Naive thymus-derived CD4-positive, alpha-beta T cell (primary cell): ENCODE measurements at regions not wholly inside any gene's neighbourhood (a gene's known extent, or its start where the extent isn't known, plus 50 kb on each side); places are given as distances from the start of the nearest gene placed in this dataset.

Experiments used
- ATAC-seq: fragments of 150-1000 bp; cut with Tn5 transposase; 2 replicates; pipeline ENCODE4 v1.10.0; 2021; ENCODE audit warnings: mild to moderate bottlenecking, moderate library complexity
- CTCF ChIA-PET: fragments of 350-600 bp; sonication (Branson Sonifier 250); formaldehyde crosslinking; loops from one replicate; lab custom pipeline; 2021; ENCODE audit warnings: antibody characterized with exemption; lab: Charles Lee
- POLR2A ChIA-PET: fragments of 350-600 bp; sonication (Branson Sonifier 250); formaldehyde crosslinking; loops from one replicate; lab custom pipeline; 2021; ENCODE audit warnings: antibody characterized with exemption, inconsistent platforms; lab: Charles Lee
- DNase-seq, 9 donors: peaks; one replicate each; pipeline versions ENCODE4 v3.0.0 to v3.0.0-alpha.2; 2020 to 2022; ENCODE audit warnings: mixed read lengths in 1 of 9
- H3K27ac ChIP-seq: one replicate; pipeline ENCODE4 v1.7.0; 2013; ENCODE audit warnings: mild to moderate bottlenecking, low read depth, low read length, moderate library complexity
- H3K27me3 ChIP-seq, 2 donors: one replicate each; pipeline ENCODE4 v1.7.0; 2013; ENCODE audit warnings: low read length in 2 of 2, mild to moderate bottlenecking in 2 of 2, moderate library complexity in 2 of 2; ENCODE audit not compliant: control insufficient read depth in 2 of 2, insufficient read depth in 2 of 2
- H3K36me3 ChIP-seq, 3 experiments: 1 replicate in 2 of 3; 2 replicates in 1 of 3; pipeline ENCODE4 v1.7.0; 2013; ENCODE audit warnings: low read length in 3 of 3, mild to moderate bottlenecking in 3 of 3, moderate library complexity in 1 of 3; ENCODE audit not compliant: insufficient read depth in 3 of 3, control insufficient read depth in 2 of 3
- H3K4me1 ChIP-seq, 2 donors: one replicate each; pipeline ENCODE4 v1.7.0; 2013; ENCODE audit warnings: low read length in 2 of 2, mild to moderate bottlenecking in 2 of 2, moderate library complexity in 1 of 2; ENCODE audit not compliant: control insufficient read depth in 2 of 2, insufficient read depth in 2 of 2
- H3K4me3 ChIP-seq: 2 replicates; pipeline ENCODE4 v1.7.0; 2013; ENCODE audit warnings: mild to moderate bottlenecking, low read length
- H3K9me3 ChIP-seq, 3 experiments: 1 replicate in 2 of 3; 2 replicates in 1 of 3; pipeline ENCODE4 v1.7.0; 2013; ENCODE audit warnings: low read length in 3 of 3; ENCODE audit not compliant: control insufficient read depth in 2 of 3
- H3K27ac Mint-ChIP-seq, 9 donors: one replicate each; pipeline ENCODE4 v1.8.0; 2020 to 2022; ENCODE audit warnings: mixed read lengths in 9 of 9, mild to moderate bottlenecking in 8 of 9, moderate library complexity in 5 of 9, inconsistent platforms in 2 of 9
- H3K27me3 Mint-ChIP-seq, 5 donors: one replicate each; pipeline ENCODE4 v1.8.0; 2021 to 2022; ENCODE audit warnings: mixed read lengths in 5 of 5, mild to moderate bottlenecking in 1 of 5
- H3K36me3 Mint-ChIP-seq, 5 donors: one replicate each; pipeline ENCODE4 v1.8.0; 2020 to 2022; ENCODE audit warnings: mixed read lengths in 5 of 5, mild to moderate bottlenecking in 3 of 5, inconsistent platforms in 1 of 5
- H3K4me1 Mint-ChIP-seq, 7 donors: one replicate each; pipeline ENCODE4 v1.8.0; 2020 to 2022; ENCODE audit warnings: mixed read lengths in 7 of 7, mild to moderate bottlenecking in 3 of 7, inconsistent platforms in 1 of 7
- H3K4me3 Mint-ChIP-seq, 10 donors: one replicate each; pipeline ENCODE4 v1.8.0; 2020 to 2022; ENCODE audit warnings: mild to moderate bottlenecking in 10 of 10, mixed read lengths in 10 of 10, moderate library complexity in 6 of 10, inconsistent platforms in 2 of 10
- H3K9me3 Mint-ChIP-seq, 11 donors: one replicate each; pipeline ENCODE4 v1.8.0; 2020 to 2022; ENCODE audit warnings: mixed read lengths in 11 of 11, mild to moderate bottlenecking in 4 of 11, inconsistent platforms in 1 of 11, moderate library complexity in 1 of 11
- intact Hi-C, 2 donors: fragments of 100-400 bp; cut with micrococcal nuclease; formaldehyde crosslinking; loops; one replicate each; pipeline ENCODE4 v1.15.1; 2023

GRCh38 chr20:24146231-24146634 lies 157.7 kb upstream of the GGTLC1 start:
- CTCF ChIA-PET, result no interaction called here
- peaks cover 0 to 7% (median 0%) of the 10 kb centered on the region in 3 experiments for H3K9me3 ChIP-seq
- no peak overlapping the region for H3K4me3 ChIP-seq
- Mint-ChIP-seq H3K4me1 (peaks cover 0 to 11% (median 4%) of the 10 kb centered on the region in 7 donors), H3K27ac (no peak overlapping the region), H3K9me3 (peaks cover 0 to 22% (median 6%) of the 10 kb centered on the region in 11 donors), H3K36me3 (peaks cover 1 to 7% (median 4%) of the 10 kb centered on the region in 5 donors), H3K4me3 (no peak overlapping the region), H3K27me3 (peaks cover 6 to 9% (median 8%) of the 10 kb centered on the region in 5 donors)
- H3K27me3 ChIP-seq, result no peaks in the 10 kb centered on the region
- intact Hi-C loops, result no loop called here
- no peak overlapping the region for H3K27ac ChIP-seq
- POLR2A ChIA-PET, result no interaction called here
- DNase-seq (no peak), ATAC-seq (no peak)
- H3K4me1 ChIP-seq, result peaks cover 0 to 13% of the 10 kb centered on the region in 2 donors
- no peaks in the 10 kb centered on the region for H3K36me3 ChIP-seq

DNA sequence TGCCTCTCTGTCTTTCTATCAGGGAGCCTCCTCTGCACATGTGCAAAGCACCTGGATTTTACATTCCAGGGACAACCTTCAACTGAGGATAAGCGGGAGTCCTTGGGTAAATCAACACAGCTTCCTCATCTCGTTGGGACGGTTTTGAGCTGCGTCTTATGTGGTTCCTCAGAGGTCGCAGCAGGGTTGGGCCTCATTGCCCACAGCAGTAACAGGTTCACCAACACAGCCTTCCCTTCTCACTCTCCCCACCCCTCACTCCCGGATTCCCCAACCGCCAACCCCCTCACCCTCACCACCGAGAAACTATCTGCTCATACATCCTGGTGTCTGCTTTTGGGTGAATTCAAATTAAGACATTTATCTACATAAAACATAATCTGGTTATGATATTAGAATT lies 155.8 kb upstream of the GGTLC1 start:
- CTCF ChIA-PET, result no interaction called here
- no peak for DNase-seq
- Mint-ChIP-seq H3K4me1 (peaks cover 0 to 11% (median 4%) of the 10 kb centered on the region in 7 donors), H3K27me3 (peaks cover 6 to 9% (median 8%) of the 10 kb centered on the region in 5 donors), H3K27ac (no peak overlapping the region), H3K9me3 (peaks cover 0 to 28% (median 6%) of the 10 kb centered on the region in 11 donors), H3K4me3 (no peak overlapping the region), H3K36me3 (peaks cover 1 to 9% (median 4%) of the 10 kb centered on the region in 5 donors)
- POLR2A ChIA-PET, result no interaction called here
- Histone ChIP-seq H3K9me3 (peaks cover 0 to 7% (median 0%) of the 10 kb centered on the region in 3 experiments), H3K4me3 (no peak overlapping the region), H3K27ac (no peak overlapping the region), H3K4me1 (peaks cover 0 to 13% of the 10 kb centered on the region in 2 donors), H3K27me3 (no peaks in the 10 kb centered on the region), H3K36me3 (no peaks in the 10 kb centered on the region)
- intact Hi-C loops, result no loop called here
- ATAC-seq, result no peak

DNA sequence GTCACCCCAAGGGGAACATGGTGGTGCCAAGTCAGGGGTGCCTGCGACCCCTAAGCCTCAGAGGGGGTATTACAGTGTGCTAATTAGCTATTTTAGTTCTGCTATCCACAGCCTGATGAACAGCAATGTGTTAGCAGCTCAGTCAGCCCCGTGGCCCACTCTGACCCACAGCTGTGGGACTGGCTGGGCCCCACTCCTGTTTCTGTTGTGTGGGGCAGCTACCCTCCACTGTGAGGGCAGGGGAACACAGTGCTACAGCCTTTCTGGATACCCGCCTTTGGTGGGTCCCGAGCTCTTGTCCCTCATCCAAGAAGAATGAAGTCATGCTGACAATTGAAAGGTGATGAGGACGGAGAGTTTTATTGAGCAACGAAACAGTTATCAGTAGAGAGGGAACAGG lies 152.5 kb upstream of the GGTLC1 start:
- Mint-ChIP-seq H3K27me3 (peaks cover 0 to 8% (median 3%) of the 10 kb centered on the region in 5 donors), H3K9me3 (peaks cover 0 to 15% (median 2%) of the 10 kb centered on the region in 11 donors), H3K4me1 (peaks cover 0 to 5% (median 0%) of the 10 kb centered on the region in 7 donors), H3K36me3 (peaks cover 0 to 4% (median 0%) of the 10 kb centered on the region in 5 donors), H3K4me3 (no peak overlapping the region), H3K27ac (no peak overlapping the region)
- Histone ChIP-seq H3K27me3 (no peaks in the 10 kb centered on the region), H3K4me1 (peaks cover 0 to 5% of the 10 kb centered on the region in 2 donors), H3K27ac (no peak overlapping the region), H3K36me3 (no peaks in the 10 kb centered on the region), H3K9me3 (no peaks in the 10 kb centered on the region), H3K4me3 (no peak overlapping the region)
- ChIA-PET POLR2A (no interaction called here), CTCF (no interaction called here)
- ATAC-seq (no peak), DNase-seq (no peak)
- intact Hi-C loops, result no loop called here

- Mint-ChIP-seq H3K36me3 (peaks cover 0 to 4% (median 0%) of the 10 kb centered on the region in 5 donors), H3K9me3 (peaks cover 0 to 15% (median 2%) of the 10 kb centered on the region in 11 donors), H3K27me3 (peaks cover 0 to 4% (median 0%) of the 10 kb centered on the region in 5 donors), H3K4me3 (no peak overlapping the region), H3K27ac (no peak overlapping the region), H3K4me1 (peaks cover 0 to 5% (median 0%) of the 10 kb centered on the region in 7 donors)
- Histone ChIP-seq H3K27ac (no peak overlapping the region), H3K4me3 (no peak overlapping the region), H3K9me3 (no peaks in the 10 kb centered on the region), H3K36me3 (no peaks in the 10 kb centered on the region), H3K27me3 (no peaks in the 10 kb centered on the region), H3K4me1 (peaks cover 0 to 2% of the 10 kb centered on the region in 2 donors)
- intact Hi-C loops, result no loop called here
- DNase-seq (no peak), ATAC-seq (no peak)
- ChIA-PET POLR2A (no interaction called here), CTCF (no interaction called here)
Measured at GRCh38 chr20:24139846-24140245, 151.3 kb upstream of the GGTLC1 start.

GRCh38 chr20:24138951-24139350 lies 150.4 kb upstream of the GGTLC1 start:
- Mint-ChIP-seq H3K9me3 (peaks cover 0 to 15% (median 2%) of the 10 kb centered on the region in 11 donors), H3K27me3 (peaks cover 0 to 4% (median 0%) of the 10 kb centered on the region in 5 donors), H3K36me3 (peaks cover 0 to 4% (median 0%) of the 10 kb centered on the region in 5 donors), H3K27ac (no peak overlapping the region), H3K4me1 (peaks cover 0 to 9% (median 0%) of the 10 kb centered on the region in 7 donors), H3K4me3 (no peak overlapping the region)
- DNase-seq (no peak), ATAC-seq (no peak)
- Histone ChIP-seq H3K27ac (no peak overlapping the region), H3K4me3 (no peak overlapping the region), H3K9me3 (no peaks in the 10 kb centered on the region), H3K4me1 (no peaks in the 10 kb centered on the region), H3K36me3 (no peaks in the 10 kb centered on the region), H3K27me3 (no peaks in the 10 kb centered on the region)
- intact Hi-C loops, result no loop called here
- CTCF ChIA-PET, result no interaction called here
- POLR2A ChIA-PET, result no interaction called here

DNA sequence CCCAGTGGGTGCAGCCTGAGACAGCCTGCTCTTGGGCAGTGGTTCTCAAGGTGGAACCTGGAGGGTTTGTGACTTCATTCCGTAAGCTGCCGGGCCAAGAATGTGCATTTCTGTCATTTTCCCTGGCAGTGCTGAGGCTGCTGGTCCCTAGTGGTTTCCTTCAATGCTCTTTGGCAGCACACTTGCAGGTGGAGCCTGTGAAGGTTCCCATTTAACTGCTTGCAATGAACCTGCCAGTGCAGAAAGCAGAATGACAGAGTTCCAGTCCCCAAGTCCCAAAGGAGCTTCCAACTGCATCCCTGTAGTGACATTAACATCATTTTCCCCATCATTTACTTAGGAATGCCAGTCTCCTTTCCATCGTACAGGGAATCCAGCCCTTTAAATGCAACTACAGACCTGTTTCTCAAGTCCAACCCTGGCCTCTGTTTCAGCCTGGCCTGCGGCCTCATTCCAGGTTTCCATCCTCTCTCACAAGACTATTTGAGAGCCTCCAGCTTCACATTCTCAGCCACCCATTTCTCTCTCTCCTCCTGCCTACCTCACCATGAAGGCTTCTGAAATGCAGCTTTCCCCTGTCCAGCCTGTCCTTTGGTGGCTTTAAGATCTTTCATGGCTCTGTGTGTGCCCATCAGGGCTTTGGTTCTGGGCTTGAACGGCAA lies 149.7 kb upstream of the GGTLC1 start:
- no peak for DNase-seq
- no peak for ATAC-seq
- intact Hi-C loops, result no loop called here
- no peaks in the 10 kb centered on the region for H3K9me3 ChIP-seq
- peak overlapping the region in 1 of 9 donors; percentile 86 for H3K27ac Mint-ChIP-seq
- peaks cover 0 to 15% (median 2%) of the 10 kb centered on the region in 11 donors for H3K9me3 Mint-ChIP-seq
- POLR2A ChIA-PET, result no interaction called here
- H3K4me1 Mint-ChIP-seq, result peaks cover 0 to 9% (median 0%) of the 10 kb centered on the region in 7 donors
- H3K36me3 Mint-ChIP-seq, result peaks cover 0 to 4% (median 0%) of the 10 kb centered on the region in 5 donors
- H3K4me3 ChIP-seq, result no peak overlapping the region
- H3K27me3 Mint-ChIP-seq, result peaks cover 0 to 4% (median 0%) of the 10 kb centered on the region in 5 donors
- H3K4me1 ChIP-seq, result no peaks in the 10 kb centered on the region
- H3K27ac ChIP-seq, result no peak overlapping the region
- H3K36me3 ChIP-seq, result no peaks in the 10 kb centered on the region
- H3K4me3 Mint-ChIP-seq, result no peak overlapping the region
- CTCF ChIA-PET, result no interaction called here
- H3K27me3 ChIP-seq, result no peaks in the 10 kb centered on the region
